GM18519 (cell line): ENCODE measurements at regions not wholly inside any gene's neighbourhood (a gene's known extent, or its start where the extent isn't known, plus 50 kb on each side); places are given as distances from the start of the nearest gene placed in this dataset.
"Not testable (repeated sequence)": the region's sequence is repeated elsewhere in the genome, so short reads cannot be mapped to it uniquely, and the experiment has no call there.

Experiments used
- ATAC-seq: cut with Tn5 transposase; IDR thresholded peaks from one replicate; pipeline ENCODE4 v1.9.1; 2021; ENCODE audit warnings: mild to moderate bottlenecking, moderate library complexity; ENCODE audit not compliant: unreplicated experiment, low FRiP score

GRCh38 chr16:59021751-59022150, 287.6 kb upstream of the GOT2 start:
- ATAC-seq, result no peak

- ATAC-seq, result no peak
Measured at GRCh38 chr16:59013930-59014329, 279.8 kb upstream of the GOT2 start.

GRCh38 chr16:58999762-59000161, 265.6 kb upstream of the GOT2 start:
- ATAC-seq, result no peak

- ATAC-seq, result not testable (repeated sequence)
Measured at GRCh38 chr16:58992755-58993154, 258.6 kb upstream of the GOT2 start.

GRCh38 chr16:58983181-58983965, 249.3 kb upstream of the GOT2 start:
- not testable (repeated sequence) for ATAC-seq

- ATAC-seq, result peak; percentile 70
Measured at GRCh38 chr16:58970775-58971174, 236.7 kb upstream of the GOT2 start.

- ATAC-seq, result no peak
Measured at GRCh38 chr16:58963479-58963878, 229.4 kb upstream of the GOT2 start.

GRCh38 chr16:58962811-58963210, 228.7 kb upstream of the GOT2 start:
- ATAC-seq, result no peak

- no peak for ATAC-seq
Measured at GRCh38 chr16:58960484-58960883, 226.4 kb upstream of the GOT2 start.

- ATAC-seq, result no peak
Measured at GRCh38 chr16:58960034-58960433, 225.9 kb upstream of the GOT2 start.

- no peak for ATAC-seq
Measured at GRCh38 chr16:58958749-58959148, 224.6 kb upstream of the GOT2 start.

- ATAC-seq, result no peak
Measured at GRCh38 chr16:58948244-58948643, 214.1 kb upstream of the GOT2 start.

GRCh38 chr16:58940609-58941008, 206.5 kb upstream of the GOT2 start:
- ATAC-seq, result peak; percentile 63

- no peak for ATAC-seq
Measured at GRCh38 chr16:58938811-58939210, 204.7 kb upstream of the GOT2 start.

GRCh38 chr16:58937661-58938060, 203.5 kb upstream of the GOT2 start:
- ATAC-seq, result no peak

- ATAC-seq, result no peak
Measured at GRCh38 chr16:58933186-58933585, 199.1 kb upstream of the GOT2 start.

GRCh38 chr16:58931436-58931835, 197.3 kb upstream of the GOT2 start:
- ATAC-seq, result no peak

- no peak for ATAC-seq
Measured at GRCh38 chr16:58923094-58923493, 189.0 kb upstream of the GOT2 start.

GRCh38 chr16:58913456-58913855, 179.3 kb upstream of the GOT2 start:
- no peak for ATAC-seq

GRCh38 chr16:58912571-58912970, 178.5 kb upstream of the GOT2 start:
- no peak for ATAC-seq

- no peak for ATAC-seq
Measured at GRCh38 chr16:58906981-58907715, 173.0 kb upstream of the GOT2 start.

- ATAC-seq, result no peak
Measured at GRCh38 chr16:58904291-58904690, 170.2 kb upstream of the GOT2 start.
